ENCODE measurements at regions not wholly inside any gene's neighbourhood (a gene's known extent, or its start where the extent isn't known, plus 50 kb on each side); places are given as distances from the start of the nearest gene placed in this dataset.

GRCh38 chr6:8627085-8627861 is 191.9 kb upstream of the SLC35B3 start:
- no peak overlapping the region for H3K4me2 ChIP-seq (ENCODE audit: insufficient read depth, insufficient read length, low read length)
- Mint-ChIP-seq H3K4me3 (no peak overlapping the region), H3K9me3 (no peaks in the 10 kb centered on the region), H3K27ac (no peak overlapping the region), H3K4me1 (no peaks in the 10 kb centered on the region), H3K36me3 (ENCODE audit: insufficient read depth in 1 of 3, low read depth in 3 of 3) (no peaks in the 10 kb centered on the region), H3K27me3 (ENCODE audit: low read depth) (no peaks in the 10 kb centered on the region)
- no peak overlapping the region for H2BK15ac ChIP-seq (ENCODE audit: low read depth, low read length)
- H4K5ac ChIP-seq (ENCODE audit: insufficient read length, low read depth, low read length), result no peak overlapping the region
- no peak overlapping the region for H4K8ac ChIP-seq (replicated peaks; ENCODE audit: insufficient read length, low read depth, low read length)
- no peaks in the 10 kb centered on the region for H3K4me1 ChIP-seq (ENCODE audit: insufficient read depth, low read length)
- H4K91ac ChIP-seq (ENCODE audit: insufficient read length, low read depth, low read length), result no peak overlapping the region
- no peaks in the 10 kb centered on the region for H3K79me1 ChIP-seq (ENCODE audit: insufficient read depth, low read depth, low read length, poor library complexity, severe bottlenecking)
- no peak overlapping the region for H3K14ac ChIP-seq (ENCODE audit: insufficient read depth, low read length)
- H3T11ph ChIP-seq (ENCODE audit: low read length), result no peak overlapping the region
- no peak overlapping the region for H2BK120ac ChIP-seq (ENCODE audit: low read depth, low read length, poor library complexity, severe bottlenecking)
- no peak for DNase-seq
- H3K4ac ChIP-seq (ENCODE audit: low read depth, low read length), result no peak overlapping the region
- no peak overlapping the region for H2BK20ac ChIP-seq (ENCODE audit: low read depth, low read length, poor library complexity, severe bottlenecking)
- H2BK12ac ChIP-seq (ENCODE audit: insufficient read length, low read depth, low read length), result no peak overlapping the region
- no peak overlapping the region for H3K9ac ChIP-seq (ENCODE audit: extremely low read depth, insufficient read length, low read length)
- no peaks in the 10 kb centered on the region for H3K9me3 ChIP-seq (ENCODE audit: control insufficient read depth, low read depth, low read length)
- WGBS (ENCODE audit: extremely low coverage, insufficient read length, low lambda C conversion rate), result no CpG with 5 or more reads among the region's 2 CpGs
- no peak overlapping the region for H3K23ac ChIP-seq (ENCODE audit: insufficient read length, low read depth, low read length)
- H3K56ac ChIP-seq (ENCODE audit: insufficient read length, low read depth, low read length), result no peak overlapping the region
- TF ChIP-seq, protein P1, sequence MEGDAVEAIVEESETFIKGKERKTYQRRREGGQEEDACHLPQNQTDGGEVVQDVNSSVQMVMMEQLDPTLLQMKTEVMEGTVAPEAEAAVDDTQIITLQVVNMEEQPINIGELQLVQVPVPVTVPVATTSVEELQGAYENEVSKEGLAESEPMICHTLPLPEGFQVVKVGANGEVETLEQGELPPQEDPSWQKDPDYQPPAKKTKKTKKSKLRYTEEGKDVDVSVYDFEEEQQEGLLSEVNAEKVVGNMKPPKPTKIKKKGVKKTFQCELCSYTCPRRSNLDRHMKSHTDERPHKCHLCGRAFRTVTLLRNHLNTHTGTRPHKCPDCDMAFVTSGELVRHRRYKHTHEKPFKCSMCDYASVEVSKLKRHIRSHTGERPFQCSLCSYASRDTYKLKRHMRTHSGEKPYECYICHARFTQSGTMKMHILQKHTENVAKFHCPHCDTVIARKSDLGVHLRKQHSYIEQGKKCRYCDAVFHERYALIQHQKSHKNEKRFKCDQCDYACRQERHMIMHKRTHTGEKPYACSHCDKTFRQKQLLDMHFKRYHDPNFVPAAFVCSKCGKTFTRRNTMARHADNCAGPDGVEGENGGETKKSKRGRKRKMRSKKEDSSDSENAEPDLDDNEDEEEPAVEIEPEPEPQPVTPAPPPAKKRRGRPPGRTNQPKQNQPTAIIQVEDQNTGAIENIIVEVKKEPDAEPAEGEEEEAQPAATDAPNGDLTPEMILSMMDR (conservative IDR thresholded peaks at IDR 0.05), result no peak
- no peaks in the 10 kb centered on the region for H4K20me1 ChIP-seq (ENCODE audit: control insufficient read depth, insufficient read depth, insufficient read length)
- H2BK5ac ChIP-seq (ENCODE audit: insufficient read length, low read length), result no peak overlapping the region
- no peak overlapping the region for H2AFZ ChIP-seq (ENCODE audit: low read length)
- no peaks in the 10 kb centered on the region for H3K23me2 ChIP-seq (ENCODE audit: insufficient read length, low read depth, low read length, poor library complexity, severe bottlenecking)
- no peak overlapping the region for H3K18ac ChIP-seq (ENCODE audit: insufficient read length, low read depth, low read length)
- no peak overlapping the region for H2AK5ac ChIP-seq (ENCODE audit: insufficient read length, low read length)
- no peaks in the 10 kb centered on the region for H3K27me3 ChIP-seq (ENCODE audit: insufficient read depth, low read length)
- no peaks in the 10 kb centered on the region for H3K79me2 ChIP-seq (ENCODE audit: insufficient read depth, low read length)
- H3K27ac ChIP-seq (ENCODE audit: insufficient read length, low read depth, low read length), result no peak overlapping the region

All from H9 (cell line).